T-helper 1 cell (primary cell): ENCODE measurements at regions not wholly inside any gene's neighbourhood (a gene's known extent, or its start where the extent isn't known, plus 50 kb on each side); places are given as distances from the start of the nearest gene placed in this dataset.
"Not testable (repeated sequence)": the region's sequence is repeated elsewhere in the genome, so short reads cannot be mapped to it uniquely, and the experiment has no call there.

Source experiments
- DNase-seq, 5 donors: peaks; one replicate each; pipeline ENCODE4 v3.0.0-alpha.2; 2012 to 2020

DNA sequence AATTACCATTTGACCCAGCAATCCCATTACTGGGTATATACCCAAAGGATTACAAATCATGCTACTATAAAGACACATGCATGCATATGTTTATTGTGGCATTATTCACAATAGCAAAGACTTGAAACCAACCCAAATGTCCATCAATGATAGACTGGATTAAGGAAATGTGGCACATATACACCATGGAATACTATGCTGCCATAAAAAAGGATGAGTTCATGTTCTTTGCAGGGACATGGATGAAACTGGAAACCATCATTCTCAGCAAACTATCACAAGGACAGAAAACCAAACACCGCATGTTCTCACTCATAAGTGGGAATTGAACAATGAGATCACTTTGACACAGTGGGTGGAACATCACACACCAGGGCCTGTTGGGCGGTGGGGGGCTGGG lies 83.9 kb upstream of the MAP3K1 start:
- not testable (repeated sequence) for DNase-seq

- no peak for DNase-seq
Measured at GRCh38 chr5:56729488-56729887, 85.9 kb upstream of the MAP3K1 start.

- no peak for DNase-seq
Measured at GRCh38 chr5:56725711-56726411, 89.5 kb upstream of the MAP3K1 start.

GRCh38 chr5:56724857-56725256 lies 90.5 kb upstream of the MAP3K1 start:
- not testable (repeated sequence) for DNase-seq

- no peak for DNase-seq
Measured at GRCh38 chr5:56722317-56722716, 93.0 kb upstream of the MAP3K1 start.

DNA sequence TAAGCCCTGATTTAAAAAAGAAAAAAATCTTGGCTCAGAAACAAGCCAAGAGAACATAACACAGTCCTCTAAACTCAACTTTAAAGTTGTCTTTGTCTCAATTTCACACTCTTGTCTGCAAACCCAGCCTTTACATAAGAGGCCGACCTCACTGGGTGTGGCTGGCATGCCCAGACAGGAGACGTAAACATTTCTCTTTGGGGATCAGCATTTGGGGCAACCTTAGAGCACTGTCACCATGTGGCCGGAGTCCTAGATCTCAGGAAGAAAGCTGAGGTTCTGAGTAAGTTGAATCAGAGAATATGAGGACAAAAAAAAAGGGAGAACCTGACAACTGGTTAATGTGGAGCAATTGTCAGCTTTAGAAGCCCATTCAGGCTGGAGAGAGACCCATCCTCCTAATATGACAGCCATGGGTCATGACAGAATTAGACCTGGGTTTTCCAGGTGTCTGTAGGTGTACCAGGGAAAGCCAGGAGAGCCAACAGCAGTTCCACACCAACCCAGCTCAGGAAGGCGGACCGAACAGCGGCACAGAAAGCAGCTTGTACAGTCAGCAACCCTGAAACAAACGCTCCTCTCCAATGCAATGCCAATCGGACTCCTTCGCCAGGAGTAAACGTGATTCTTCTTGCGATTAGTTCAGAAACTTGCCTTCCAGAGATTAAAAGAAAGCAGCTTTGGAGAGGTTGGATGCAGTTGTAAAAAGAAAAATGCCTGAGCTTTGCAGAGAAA lies 97.9 kb upstream of the MAP3K1 start:
- no peak for DNase-seq

DNA sequence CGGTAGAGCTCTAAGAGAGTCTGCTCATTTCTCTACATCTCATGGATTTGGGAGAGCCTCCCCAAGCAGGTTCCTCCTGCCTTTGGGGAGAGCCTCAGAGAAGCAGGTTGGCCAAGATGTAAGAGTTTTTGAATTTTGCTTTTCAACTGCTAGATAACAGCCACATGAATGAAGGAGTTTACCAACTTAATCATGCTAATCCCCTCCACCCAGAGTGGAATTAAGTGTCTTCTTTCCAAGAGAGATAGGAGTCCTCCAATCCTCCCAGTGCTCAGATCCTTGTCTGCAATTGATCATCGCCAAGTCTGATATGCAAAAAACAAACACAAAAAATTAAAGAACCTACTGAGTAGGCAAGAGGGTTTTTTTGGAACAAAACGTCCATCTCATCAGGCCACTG lies 99.4 kb upstream of the MAP3K1 start:
- DNase-seq: no peak

GRCh38 chr5:56712895-56713591 lies 102.3 kb upstream of the MAP3K1 start:
- DNase-seq: no peak

GRCh38 chr5:56710826-56711590 lies 104.3 kb upstream of the MAP3K1 start:
- peak in 1 of 5 donors; percentile 64 for DNase-seq

DNA sequence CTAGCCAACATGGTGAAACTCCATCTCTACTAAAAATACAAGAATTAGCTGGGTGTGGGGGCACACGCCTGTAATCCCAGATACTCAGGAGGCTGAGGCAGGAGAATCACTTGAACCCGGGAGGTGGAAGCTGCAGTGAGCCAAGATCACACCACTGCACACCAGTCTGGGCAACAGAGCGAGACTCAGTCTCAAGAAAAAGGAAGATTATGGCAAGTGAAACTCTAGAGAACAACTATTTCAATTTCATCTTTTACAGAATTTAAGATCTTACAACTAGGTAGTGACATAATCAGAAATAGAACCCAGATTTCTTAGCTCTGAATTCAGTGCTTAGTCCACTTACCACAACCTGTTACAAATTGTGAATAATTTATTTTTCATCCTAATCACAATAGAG lies 108.8 kb upstream of the MAP3K1 start:
- DNase-seq: no peak

DNA sequence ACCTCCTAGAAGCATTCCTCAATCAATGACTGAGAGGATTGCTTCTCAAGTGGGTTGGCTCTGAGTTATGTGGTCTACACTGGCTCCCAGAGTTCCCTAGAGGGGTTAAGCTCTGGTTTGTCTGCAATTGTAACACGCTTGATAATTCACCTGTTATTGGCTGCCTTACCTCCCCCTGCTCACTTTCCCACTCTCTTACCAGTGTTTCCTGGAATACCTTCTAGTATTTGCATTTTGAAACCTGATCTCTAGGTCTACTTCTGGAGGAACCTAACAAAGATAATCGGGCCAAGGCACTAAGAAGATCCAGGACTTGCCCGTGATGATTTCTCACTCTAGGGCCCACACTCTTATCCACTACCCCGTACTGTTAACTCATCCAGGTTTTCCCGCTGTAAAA lies 110.1 kb upstream of the MAP3K1 start:
- no peak for DNase-seq

- no peak for DNase-seq
Measured at GRCh38 chr5:56703952-56704351, 111.4 kb upstream of the MAP3K1 start.

DNA sequence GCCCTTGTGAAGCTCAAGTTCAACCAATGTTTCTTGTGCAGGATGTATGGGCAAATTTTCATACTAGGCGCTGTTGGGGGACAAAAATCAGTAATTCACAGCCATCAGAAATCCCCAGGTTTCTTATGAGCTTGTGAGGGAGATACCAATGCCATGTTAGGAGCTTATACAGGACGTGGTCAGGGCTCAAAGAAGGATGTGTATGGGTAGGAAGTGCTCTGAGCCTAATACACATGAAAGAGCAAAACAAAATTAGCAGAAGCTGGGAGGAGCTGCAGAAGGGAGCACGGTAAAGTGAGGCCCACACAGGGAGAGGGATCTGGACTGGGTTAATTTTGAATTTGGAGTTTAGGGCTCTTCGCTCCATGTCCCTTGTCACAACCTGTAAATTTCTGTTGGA lies 114.6 kb upstream of the MAP3K1 start:
- peak in 1 of 5 donors; percentile 46 for DNase-seq

GRCh38 chr5:56699538-56699937 lies 115.8 kb upstream of the MAP3K1 start:
- no peak for DNase-seq

DNA sequence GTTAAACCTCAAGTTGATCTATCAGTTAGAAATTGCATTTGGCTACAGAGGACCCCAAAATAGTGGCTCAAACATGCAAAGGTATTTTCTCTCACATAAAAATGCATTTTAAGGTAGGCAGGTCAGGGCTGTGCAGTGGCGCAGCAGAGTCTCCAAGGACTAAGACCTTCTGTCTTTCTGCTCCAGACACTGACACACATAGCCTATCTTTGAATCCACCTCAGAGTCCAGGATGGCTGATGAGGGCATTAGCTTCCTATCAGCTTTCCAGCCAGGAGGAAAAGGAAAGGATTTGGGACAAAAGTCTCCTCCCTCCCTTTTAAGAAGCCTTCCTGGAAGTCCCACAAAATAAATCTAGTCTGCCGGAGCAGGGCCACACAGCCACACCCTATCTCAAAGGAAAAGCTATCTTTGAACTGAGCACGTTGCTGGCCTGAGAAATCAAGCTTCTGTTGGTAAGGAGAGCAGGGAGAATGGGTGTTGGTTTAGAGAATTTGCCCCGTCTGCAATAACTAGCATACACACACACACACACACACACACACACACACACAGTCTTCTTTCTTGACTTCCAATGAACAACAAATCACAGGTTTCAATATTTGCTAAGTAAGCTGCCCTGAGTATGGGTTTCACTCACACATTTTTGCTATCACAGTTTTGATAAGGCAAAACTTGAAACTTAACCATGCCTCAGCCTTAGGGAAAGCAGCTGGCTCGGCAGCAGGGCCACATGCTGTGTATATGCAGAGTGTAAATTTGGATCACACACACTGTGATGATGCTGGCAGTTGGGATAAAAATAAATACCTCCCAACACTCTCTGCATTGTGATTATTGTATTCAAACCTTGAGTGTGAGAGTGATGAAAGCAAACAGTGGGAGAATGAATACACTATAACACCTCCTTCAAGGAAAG lies 116.6 kb upstream of the MAP3K1 start:
- peak in 1 of 5 donors; percentile 63 for DNase-seq

DNA sequence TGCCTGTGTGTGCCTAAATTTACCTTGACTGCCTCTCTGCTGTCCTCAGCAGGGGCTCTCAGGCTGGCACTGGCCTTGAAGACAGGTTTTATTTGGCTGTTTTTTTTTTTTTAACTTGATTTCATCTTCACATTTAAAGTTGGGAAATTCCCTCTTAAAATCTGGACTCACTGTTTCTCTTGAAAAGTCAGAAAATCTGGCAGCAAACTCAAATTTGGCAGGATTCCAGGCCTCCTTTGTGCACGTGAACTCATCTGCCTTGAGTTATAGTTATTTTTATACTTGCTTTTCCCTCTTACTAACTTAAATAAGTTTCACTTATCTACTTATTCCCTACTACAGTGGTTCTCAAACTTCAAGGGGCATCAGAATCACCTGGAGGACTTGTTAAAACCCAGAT lies 118.4 kb upstream of the MAP3K1 start:
- peak in 2 of 5 donors; percentile 2 to 23 for DNase-seq

DNA sequence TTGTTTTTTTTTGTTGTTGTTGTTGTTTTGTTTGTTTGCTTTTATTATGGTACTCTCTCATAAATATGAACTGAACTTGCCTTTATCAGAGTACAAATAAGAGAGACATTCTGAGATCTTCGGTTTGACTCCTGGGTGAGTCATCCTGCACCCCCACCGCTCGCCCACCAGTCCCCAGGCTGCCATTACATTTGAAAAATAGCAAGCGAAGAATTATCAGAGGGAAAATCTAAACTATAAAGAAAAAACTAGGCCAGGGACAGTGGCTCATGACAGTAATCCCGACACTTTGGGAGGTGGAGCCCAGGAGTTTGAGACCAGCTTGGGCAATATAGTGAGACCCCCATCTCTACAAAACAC lies 122.1 kb upstream of the MAP3K1 start:
- DNase-seq: no peak

- peak in 1 of 5 donors; percentile 45 for DNase-seq
Measured at GRCh38 chr5:56692359-56693219, 122.8 kb upstream of the MAP3K1 start.

DNA sequence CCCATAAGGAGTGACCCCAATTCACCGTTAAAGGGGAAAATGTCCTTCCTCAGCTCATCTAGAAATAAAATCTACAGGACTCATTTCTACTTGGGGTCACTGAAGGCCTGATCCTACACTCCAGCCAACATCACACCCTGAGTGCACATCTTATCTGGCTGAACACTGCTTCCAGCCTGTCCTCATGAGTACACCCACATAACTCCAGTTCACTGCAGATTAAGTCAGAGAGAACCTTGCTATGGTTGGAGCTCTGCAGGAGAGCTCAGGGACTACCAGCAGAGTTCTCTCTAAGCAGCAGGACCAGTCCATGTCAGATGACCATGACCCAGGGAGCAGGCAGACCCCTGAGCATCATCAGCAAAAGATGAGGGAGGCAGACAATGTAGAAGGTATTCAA lies 126.9 kb upstream of the MAP3K1 start:
- DNase-seq: no peak

DNA sequence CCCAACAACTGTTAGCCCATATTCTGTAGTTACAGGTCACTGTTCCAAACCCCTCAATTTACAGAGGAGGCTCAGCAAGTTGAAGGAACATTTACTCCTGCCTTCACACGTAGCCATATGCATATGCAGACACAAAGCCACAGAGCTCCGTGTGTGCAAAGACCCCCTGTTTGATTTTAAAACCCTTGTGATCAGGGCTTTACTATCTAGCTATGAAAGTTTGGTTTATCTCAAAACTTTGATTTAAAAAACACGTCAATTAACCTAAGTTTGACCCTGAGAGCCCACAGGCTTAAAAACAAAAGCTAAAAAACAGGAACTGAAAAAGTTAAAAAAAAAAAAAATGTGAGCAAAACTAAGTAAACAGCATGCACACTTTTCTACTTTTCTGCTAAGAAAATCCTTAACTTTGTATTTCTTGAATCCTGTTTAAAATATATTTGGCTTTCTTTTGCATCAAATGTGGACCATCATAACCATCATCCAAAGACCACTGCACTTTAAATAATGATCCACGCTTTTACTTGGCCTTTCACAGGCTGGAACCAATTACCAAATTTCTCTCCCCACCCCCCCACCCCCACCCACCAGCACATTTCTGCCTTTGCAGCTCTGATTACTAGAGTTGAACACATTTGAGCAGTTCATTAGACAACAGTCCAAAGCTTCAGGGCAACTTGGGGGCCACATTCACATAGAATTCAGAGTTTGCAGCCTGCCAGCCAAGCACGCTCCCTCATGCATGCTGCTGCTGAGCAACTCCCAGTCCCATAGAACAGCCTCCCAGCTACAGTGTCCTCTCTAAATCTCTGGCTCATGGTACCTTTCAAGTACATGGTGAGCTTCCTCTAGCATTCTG lies 128.8 kb upstream of the MAP3K1 start:
- DNase-seq: no peak
